HPDE6-E6E7 (cell line): ENCODE measurements at regions not wholly inside any gene's neighbourhood (a gene's known extent, or its start where the extent isn't known, plus 50 kb on each side); places are given as distances from the start of the nearest gene placed in this dataset.

Source experiments
- DNase-seq: peaks from one replicate; pipeline ENCODE4 v3.0.0; 2011; ENCODE audit warnings: missing footprints; ENCODE audit errors: extremely low spot score

GRCh38 chr11:86119077-86119476 lies 50.2 kb upstream of the PICALM start:
- DNase-seq: no peak
